Fibroblast of skin of left quadriceps (primary cell): ENCODE measurements at regions not wholly inside any gene's neighbourhood (a gene's known extent, or its start where the extent isn't known, plus 50 kb on each side); places are given as distances from the start of the nearest gene placed in this dataset.
A peak's percentile ranks its signal among the peaks of the same experiment; 100 is the strongest.
"Not testable (repeated sequence)": the region's sequence is repeated elsewhere in the genome, so short reads cannot be mapped to it uniquely, and the experiment has no call there.

Experiments used
- DNase-seq, 2 experiments: peaks; one replicate each; pipeline ENCODE4 v3.0.0-alpha.2; 2013; ENCODE audit warnings: low read depth in 2 of 2

DNA sequence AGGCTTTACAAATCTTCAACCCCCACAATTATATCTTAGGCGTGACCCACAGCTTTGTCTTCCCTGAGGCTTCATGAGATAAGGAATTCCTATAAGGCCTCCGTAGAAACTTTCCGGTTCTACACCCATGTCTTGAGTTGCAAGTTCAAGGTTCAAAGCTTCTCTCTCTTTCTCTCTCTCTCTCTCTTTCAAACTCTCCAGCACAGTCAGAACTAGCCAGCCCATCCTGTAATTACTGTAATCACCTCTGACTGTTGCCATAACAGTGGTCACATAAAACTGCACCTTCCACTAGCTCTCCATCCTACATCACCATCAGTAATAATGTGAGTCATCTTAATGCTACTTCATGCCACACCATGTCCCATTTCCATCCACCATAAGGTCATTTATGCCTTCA is 90.0 kb upstream of the NFASC start:
- DNase-seq = no peak

- no peak for DNase-seq
Measured at GRCh38 chr1:204782118-204782700, 88.5 kb upstream of the NFASC start.

GRCh38 chr1:204785023-204785422 is 85.6 kb upstream of the NFASC start:
- not testable (repeated sequence) for DNase-seq

DNA sequence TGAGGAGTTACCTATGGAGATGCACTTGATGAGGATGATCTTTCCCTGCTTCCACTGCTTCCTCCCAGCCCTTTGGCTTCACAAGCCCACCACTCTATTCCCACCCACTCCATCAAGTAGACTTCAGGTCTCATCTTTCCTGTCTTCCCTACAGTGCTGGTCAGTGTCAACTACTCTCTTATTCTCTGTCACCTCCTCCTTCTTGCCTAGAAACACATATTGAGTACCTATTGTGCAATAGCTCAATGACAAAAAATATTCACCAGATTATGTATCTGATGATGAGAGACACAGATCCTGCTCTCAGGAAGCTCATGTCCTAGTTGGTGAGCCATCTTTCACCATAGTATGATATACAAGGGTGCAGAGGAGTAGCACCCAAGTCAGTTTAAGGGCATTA is 82.2 kb upstream of the NFASC start:
- no peak for DNase-seq

GRCh38 chr1:204791453-204792353 is 79.0 kb upstream of the NFASC start:
- peak in 1 of 2 experiments; percentile 5 for DNase-seq

- no peak for DNase-seq
Measured at GRCh38 chr1:204792354-204792692, 78.3 kb upstream of the NFASC start.

DNA sequence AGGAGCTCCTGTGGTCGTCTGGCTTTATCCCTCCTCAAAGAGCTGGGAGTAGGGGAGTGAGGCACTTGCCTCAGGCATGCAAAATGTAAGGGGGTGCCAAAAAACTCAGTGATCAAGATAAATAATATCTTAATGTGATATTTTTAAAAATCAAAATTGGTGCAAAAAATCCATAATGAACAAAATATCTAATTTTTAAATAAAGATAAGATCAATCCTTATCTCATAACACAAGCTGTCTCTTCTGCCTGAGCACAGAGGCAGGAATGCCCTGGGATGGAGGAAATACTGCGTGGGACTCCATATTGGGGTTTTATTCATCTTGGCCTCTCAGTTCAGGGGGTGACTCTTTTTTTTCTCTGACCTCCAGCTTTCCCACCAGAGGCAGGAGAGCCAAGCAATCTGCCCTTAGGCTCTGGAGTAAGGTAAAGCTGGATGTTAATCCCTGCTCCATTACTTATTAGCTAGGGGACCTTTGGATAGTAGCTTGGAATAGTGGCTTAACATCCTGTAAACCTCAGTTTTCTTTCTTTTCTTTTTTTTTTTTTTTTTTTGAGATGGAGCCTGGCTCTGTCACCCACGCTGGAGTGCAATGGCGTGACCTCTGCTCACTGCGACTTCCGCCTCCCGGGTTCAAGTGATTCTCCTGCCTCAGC is 77.3 kb upstream of the NFASC start:
- DNase-seq = no peak

- DNase-seq = not testable (repeated sequence)
Measured at GRCh38 chr1:204796886-204797285, 73.8 kb upstream of the NFASC start.

GRCh38 chr1:204797401-204797800 is 73.3 kb upstream of the NFASC start:
- no peak for DNase-seq

DNA sequence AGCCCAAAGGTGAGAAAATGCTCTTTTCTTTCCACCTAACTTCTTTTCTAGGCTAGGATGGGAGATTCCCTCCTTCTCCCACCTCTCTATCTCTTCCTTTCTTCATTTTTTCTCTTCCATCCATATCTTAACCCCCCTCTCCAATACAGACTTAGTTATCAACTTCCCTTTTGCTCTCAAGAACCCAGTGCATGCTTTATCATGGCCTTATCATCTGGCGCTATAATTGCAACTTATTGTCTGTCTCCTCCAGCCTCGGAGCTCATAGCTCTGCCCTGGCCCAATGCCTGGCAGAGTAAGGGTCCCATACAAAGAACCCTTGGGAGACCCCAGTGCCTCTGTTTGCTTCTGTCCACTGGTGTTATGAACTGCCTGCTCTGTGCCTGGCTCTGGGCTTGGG is 71.0 kb upstream of the NFASC start:
- no peak for DNase-seq

DNA sequence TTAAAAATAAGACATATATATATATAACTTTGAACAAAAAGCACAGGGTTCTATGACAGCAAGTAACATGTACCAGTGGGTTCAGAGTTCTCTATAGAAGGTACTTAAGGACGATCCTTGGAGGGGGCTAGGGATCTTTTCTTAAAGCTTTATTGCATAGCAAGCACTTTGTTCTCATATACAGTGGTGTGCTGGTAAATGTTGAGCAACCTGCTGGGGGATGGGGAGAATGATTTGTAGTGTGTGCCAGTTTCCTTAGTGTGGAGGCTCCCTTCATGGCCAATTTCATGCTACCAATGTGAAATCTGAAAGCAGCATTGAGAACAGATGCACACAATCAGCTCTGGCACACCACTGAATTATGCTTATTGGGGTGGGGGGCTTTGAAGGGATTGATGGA is 69.5 kb upstream of the NFASC start:
- no peak for DNase-seq

- DNase-seq = no peak
Measured at GRCh38 chr1:204802401-204803175, 68.1 kb upstream of the NFASC start.

DNA sequence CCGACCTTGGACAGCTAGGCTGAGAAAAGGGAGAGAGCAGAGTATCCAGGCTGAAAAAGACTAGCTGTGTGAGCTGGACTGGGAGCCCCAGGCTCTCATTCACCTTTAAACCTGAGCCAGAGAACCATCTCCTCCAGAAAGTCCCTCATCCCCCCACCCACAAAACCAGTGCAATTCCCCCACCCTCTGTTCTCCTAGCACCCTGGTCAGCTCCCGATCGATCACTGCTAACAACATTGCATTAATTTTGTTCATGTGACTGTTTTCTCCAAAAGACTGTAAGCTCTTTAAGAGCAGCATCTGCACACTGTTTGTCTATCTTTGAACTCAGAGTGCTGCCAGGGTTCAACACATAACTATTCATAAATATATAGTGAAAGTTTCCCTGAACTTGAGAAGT is 67.1 kb upstream of the NFASC start:
- no peak for DNase-seq

- peak; percentile 33 to 36 for DNase-seq
Measured at GRCh38 chr1:204806943-204807687, 63.5 kb upstream of the NFASC start.

- no peak for DNase-seq
Measured at GRCh38 chr1:204809488-204809887, 61.2 kb upstream of the NFASC start.

DNA sequence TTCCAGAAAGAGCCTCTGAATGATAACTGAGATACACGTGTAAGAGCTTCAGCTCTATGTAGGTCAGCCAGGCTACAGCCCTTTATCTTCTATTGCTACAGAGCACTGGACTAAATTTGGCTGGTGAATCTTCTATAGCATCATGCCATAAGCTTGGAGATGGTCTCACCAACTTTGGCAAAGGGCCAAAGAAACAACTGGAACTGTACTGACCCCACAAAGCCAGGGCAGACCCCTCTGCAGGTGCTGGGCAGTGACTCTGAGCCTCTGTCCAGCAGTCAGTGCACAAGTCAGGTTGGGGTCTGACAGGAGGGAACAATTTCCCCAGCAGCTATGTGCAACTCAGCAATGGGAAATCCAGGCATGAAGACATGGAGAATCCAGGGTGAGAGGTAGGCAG is 57.8 kb upstream of the NFASC start:
- DNase-seq = no peak

DNA sequence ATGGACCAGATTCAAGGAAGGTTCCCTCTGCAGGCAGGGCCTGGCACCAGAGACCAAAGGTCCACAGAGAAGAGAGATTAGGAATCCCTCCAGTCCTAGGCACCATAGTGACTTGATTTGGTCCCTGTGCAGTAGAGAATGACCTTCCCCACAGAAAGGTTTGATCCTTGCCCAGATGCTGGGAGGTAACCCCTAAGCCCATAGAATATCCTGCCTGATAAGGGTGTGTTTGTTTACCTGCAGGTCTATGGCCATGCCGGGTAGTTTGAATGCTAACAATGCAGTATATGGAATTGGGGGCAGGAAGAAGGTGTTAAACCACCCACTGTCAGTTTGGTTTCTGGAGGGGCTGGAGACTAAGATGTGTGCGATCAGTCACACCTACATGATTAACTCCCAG is 57.1 kb upstream of the NFASC start:
- DNase-seq = no peak

- no peak for DNase-seq
Measured at GRCh38 chr1:204814166-204814884, 56.3 kb upstream of the NFASC start.

- DNase-seq = no peak
Measured at GRCh38 chr1:204817341-204817740, 53.3 kb upstream of the NFASC start.

- DNase-seq = no peak
Measured at GRCh38 chr1:204818998-204819397, 51.7 kb upstream of the NFASC start.

DNA sequence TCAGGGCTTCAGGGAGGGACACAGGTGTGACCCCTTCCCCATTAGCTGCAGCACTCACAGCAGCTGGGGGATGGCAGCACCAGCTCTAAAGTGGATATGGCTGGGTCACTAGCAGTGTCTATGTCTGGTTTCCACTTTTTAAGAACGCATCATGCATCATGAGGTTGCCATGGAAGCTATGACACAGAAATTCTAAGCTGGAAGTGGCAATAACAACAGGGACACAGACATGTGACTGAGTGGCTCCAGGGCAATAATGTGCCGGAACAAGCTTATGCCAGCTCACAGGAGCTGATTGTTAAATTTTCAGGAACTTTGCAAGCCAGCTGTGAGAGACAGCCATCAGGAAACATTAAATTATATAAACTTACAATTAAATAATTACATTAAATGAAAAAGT is 51.2 kb upstream of the NFASC start:
- DNase-seq = no peak
